ENCODE measurements at regions not wholly inside any gene's neighbourhood (a gene's known extent, or its start where the extent isn't known, plus 50 kb on each side); places are given as distances from the start of the nearest gene placed in this dataset.

DNA sequence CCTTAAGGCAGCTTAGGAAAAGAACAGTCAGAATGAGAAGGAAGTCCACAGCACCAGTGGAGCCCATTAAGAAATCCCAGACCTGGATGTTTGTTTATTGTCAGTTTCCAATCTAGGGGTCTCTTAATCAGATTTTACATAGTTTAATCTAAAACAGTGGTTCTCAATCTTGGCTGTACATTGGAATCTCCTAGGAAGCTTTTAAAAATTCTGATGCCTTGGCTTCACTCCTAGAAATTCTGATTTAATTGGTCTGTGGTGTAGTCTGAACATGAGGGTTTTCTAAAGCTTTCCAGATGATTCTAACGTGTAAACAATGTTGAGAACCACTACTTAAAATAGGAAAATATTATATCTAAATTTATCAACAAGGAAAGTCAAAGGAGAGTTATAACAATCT is 56.6 kb upstream of the SPRED1 start:
- TF ChIP-seq POLR2A (IDR thresholded peaks at IDR 0.05) (no peak), POLR2AphosphoS5 (IDR thresholded peaks at IDR 0.05) (no peak)
- TF ChIP-seq, protein P1, sequence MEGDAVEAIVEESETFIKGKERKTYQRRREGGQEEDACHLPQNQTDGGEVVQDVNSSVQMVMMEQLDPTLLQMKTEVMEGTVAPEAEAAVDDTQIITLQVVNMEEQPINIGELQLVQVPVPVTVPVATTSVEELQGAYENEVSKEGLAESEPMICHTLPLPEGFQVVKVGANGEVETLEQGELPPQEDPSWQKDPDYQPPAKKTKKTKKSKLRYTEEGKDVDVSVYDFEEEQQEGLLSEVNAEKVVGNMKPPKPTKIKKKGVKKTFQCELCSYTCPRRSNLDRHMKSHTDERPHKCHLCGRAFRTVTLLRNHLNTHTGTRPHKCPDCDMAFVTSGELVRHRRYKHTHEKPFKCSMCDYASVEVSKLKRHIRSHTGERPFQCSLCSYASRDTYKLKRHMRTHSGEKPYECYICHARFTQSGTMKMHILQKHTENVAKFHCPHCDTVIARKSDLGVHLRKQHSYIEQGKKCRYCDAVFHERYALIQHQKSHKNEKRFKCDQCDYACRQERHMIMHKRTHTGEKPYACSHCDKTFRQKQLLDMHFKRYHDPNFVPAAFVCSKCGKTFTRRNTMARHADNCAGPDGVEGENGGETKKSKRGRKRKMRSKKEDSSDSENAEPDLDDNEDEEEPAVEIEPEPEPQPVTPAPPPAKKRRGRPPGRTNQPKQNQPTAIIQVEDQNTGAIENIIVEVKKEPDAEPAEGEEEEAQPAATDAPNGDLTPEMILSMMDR (IDR thresholded peaks at IDR 0.05): no peak

Data from transverse colon (tissue), 4 donors.